ENCODE measurements at regions not wholly inside any gene's neighbourhood (a gene's known extent, or its start where the extent isn't known, plus 50 kb on each side); places are given as distances from the start of the nearest gene placed in this dataset.

DNA sequence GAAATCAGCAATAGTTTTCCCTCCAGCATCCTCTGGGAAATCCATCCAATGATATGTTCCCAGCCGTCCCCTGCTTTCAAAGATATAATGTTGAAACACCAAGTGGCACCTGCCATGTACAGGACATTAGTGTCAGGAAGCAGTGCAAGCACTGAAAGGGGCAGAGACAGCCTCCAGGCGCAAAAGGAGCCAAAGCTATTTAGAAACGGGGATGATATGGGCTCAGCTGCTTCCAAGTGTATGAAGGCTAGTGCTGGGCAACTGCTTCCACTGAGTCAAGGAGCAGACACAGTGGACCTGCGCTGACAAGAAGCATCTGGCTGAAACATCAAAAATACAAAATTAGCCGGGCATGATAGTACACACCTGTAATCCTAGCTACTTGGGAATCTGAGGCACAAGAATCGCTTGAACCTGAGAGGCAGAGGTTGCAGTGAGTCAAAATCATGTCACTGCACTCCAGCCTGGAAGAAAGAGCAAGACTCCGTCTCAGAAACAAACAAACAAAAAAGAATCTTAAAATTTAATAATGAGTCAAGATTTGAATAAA lies 119.7 kb downstream of the AQP9 start:
- no peak for DNase-seq
- TF ChIP-seq POLR2AphosphoS5 (IDR thresholded peaks at IDR 0.05): no peak
- no peak for TF ChIP-seq POLR2A (IDR thresholded peaks at IDR 0.05)
- no peak for TF ChIP-seq EP300 (IDR thresholded peaks at IDR 0.05)
- TF ChIP-seq CTCF (IDR thresholded peaks at IDR 0.05): no peak
- Histone ChIP-seq H3K4me3 (no peak overlapping the region), H3K27ac (no peak overlapping the region), H3K27me3 (no peaks in the 10 kb centered on the region), H3K4me1 (no peaks in the 10 kb centered on the region), H3K9me3 (peaks cover 0 to 5% (median 0%) of the 10 kb centered on the region in 4 donors), H3K36me3 (no peaks in the 10 kb centered on the region)
- 89 to 91% methylated on average over 7 of the region's 7 CpGs for WGBS, 2 donors
- ATAC-seq (ENCODE audit: low FRiP score in 2 of 2): no peak

GRCh38 chr15:58258501-58259292 lies 120.5 kb downstream of the AQP9 start:
- Histone ChIP-seq H3K27me3 (no peaks in the 10 kb centered on the region), H3K9me3 (peaks cover 0 to 5% (median 0%) of the 10 kb centered on the region in 4 donors), H3K4me3 (no peak overlapping the region), H3K36me3 (no peaks in the 10 kb centered on the region), H3K4me1 (no peaks in the 10 kb centered on the region), H3K27ac (no peak overlapping the region)
- ATAC-seq (ENCODE audit: low FRiP score in 2 of 2) (no peak), DNase-seq (no peak)
- TF ChIP-seq EP300 (IDR thresholded peaks at IDR 0.05) (no peak), POLR2A (IDR thresholded peaks at IDR 0.05) (no peak), CTCF (IDR thresholded peaks at IDR 0.05) (no peak), POLR2AphosphoS5 (IDR thresholded peaks at IDR 0.05) (no peak)
- WGBS, 2 donors: 75 to 87% methylated on average over 7 of the region's 7 CpGs

DNA sequence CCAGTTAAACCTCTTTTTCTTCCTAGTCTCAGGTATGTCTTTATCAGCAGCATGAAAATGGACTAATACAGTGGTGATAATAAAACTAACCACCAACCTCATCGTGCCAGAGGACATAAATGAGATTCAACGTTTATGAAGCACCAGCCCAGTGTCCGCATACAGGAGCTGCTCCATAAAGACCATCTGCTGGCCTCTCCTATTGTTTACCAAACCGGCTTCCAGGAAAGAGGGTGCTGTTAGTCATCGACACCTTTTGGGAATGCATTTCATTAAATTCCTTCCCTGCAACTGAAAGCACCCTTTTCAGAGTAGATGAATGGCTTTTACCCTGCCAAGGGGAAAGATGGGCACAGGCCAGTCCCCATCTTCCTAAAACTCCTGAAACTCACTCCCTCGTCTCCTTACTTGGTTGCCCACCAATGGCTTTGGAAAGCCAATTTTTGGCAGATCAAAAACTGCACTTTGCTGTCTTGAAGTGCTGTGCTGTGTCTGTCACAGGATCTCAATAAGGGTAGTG lies 122.1 kb downstream of the AQP9 start:
- ATAC-seq (ENCODE audit: low FRiP score in 2 of 2) (no peak), DNase-seq (no peak)
- Histone ChIP-seq H3K27me3 (no peaks in the 10 kb centered on the region), H3K4me3 (no peak overlapping the region), H3K27ac (no peak overlapping the region), H3K4me1 (no peaks in the 10 kb centered on the region), H3K36me3 (no peaks in the 10 kb centered on the region), H3K9me3 (peaks cover 0 to 2% (median 0%) of the 10 kb centered on the region in 4 donors)
- TF ChIP-seq EP300 (IDR thresholded peaks at IDR 0.05) (no peak), POLR2AphosphoS5 (IDR thresholded peaks at IDR 0.05) (no peak), CTCF (IDR thresholded peaks at IDR 0.05) (no peak), POLR2A (IDR thresholded peaks at IDR 0.05) (no peak)
- 65 to 77% methylated on average over 6 of the region's 6 CpGs for WGBS, 2 donors

GRCh38 chr15:58260725-58261267 lies 122.6 kb downstream of the AQP9 start:
- WGBS, 2 donors: 50 to 56% methylated on average over 2 of the region's 2 CpGs
- DNase-seq (no peak), ATAC-seq (ENCODE audit: low FRiP score in 2 of 2) (no peak)
- Histone ChIP-seq H3K36me3 (no peaks in the 10 kb centered on the region), H3K27me3 (no peaks in the 10 kb centered on the region), H3K9me3 (no peaks in the 10 kb centered on the region), H3K27ac (no peak overlapping the region), H3K4me1 (no peaks in the 10 kb centered on the region), H3K4me3 (no peak overlapping the region)
- TF ChIP-seq CTCF (IDR thresholded peaks at IDR 0.05) (no peak), POLR2AphosphoS5 (IDR thresholded peaks at IDR 0.05) (no peak), EP300 (IDR thresholded peaks at IDR 0.05) (no peak), POLR2A (IDR thresholded peaks at IDR 0.05) (no peak)

Data from upper lobe of left lung (tissue), 6 donors.